MCF 10A (cell line): ENCODE measurements at regions not wholly inside any gene's neighbourhood (a gene's known extent, or its start where the extent isn't known, plus 50 kb on each side); places are given as distances from the start of the nearest gene placed in this dataset.

Experiments
- BruUV-seq: library from RNA; stranded (reverse); fragments of 400-500 nt; replicated peaks from 2 replicates; lab custom pipeline; 2021; lab: Mats Ljungman, UMichigan
- CTCF ChIA-PET: fragments of 300-600 bp; sonication (Branson Sonifier 250); formaldehyde crosslinking; extraction: SDS; loops from one replicate; lab custom pipeline; 2021; ENCODE audit warnings: antibody characterized with exemption, inconsistent platforms; lab: Yijun Ruan, JAX
- POLR2A ChIA-PET: fragments of 300-600, 350-650 bp; sonication (Branson Sonifier 250); formaldehyde crosslinking; extraction: SDS; loops from one replicate; lab custom pipeline; 2020; ENCODE audit warnings: antibody characterized with exemption, inconsistent platforms; lab: Yijun Ruan, JAX
- DNase-seq: peaks from one replicate; pipeline ENCODE4 v3.0.0-alpha.2; 2018; ENCODE audit not compliant: unreplicated experiment
- H3K27ac Mint-ChIP-seq: one replicate; pipeline ENCODE4 v1.8.0; 2022; ENCODE audit warnings: mild to moderate bottlenecking, low read depth, mixed read lengths; ENCODE audit not compliant: unreplicated experiment
- H3K27me3 Mint-ChIP-seq: one replicate; pipeline ENCODE4 v1.8.0; 2022; ENCODE audit warnings: mixed read lengths; ENCODE audit not compliant: insufficient read depth, unreplicated experiment
- H3K36me3 Mint-ChIP-seq: one replicate; pipeline ENCODE4 v1.8.0; 2022; ENCODE audit warnings: mild to moderate bottlenecking, moderate library complexity, mixed read lengths; ENCODE audit not compliant: insufficient read depth, unreplicated experiment
- H3K4me1 Mint-ChIP-seq: one replicate; pipeline ENCODE4 v1.8.0; 2022; ENCODE audit warnings: mixed read lengths; ENCODE audit not compliant: insufficient read depth, unreplicated experiment
- H3K4me3 Mint-ChIP-seq: one replicate; pipeline ENCODE4 v1.8.0; 2022; ENCODE audit warnings: mild to moderate bottlenecking, moderate library complexity, mixed read lengths; ENCODE audit not compliant: unreplicated experiment
- H3K9me3 Mint-ChIP-seq: one replicate; pipeline ENCODE4 v1.8.0; 2022; ENCODE audit warnings: mixed read lengths; ENCODE audit not compliant: unreplicated experiment
- intact Hi-C: fragments of 100-400 bp; cut with micrococcal nuclease; formaldehyde crosslinking; loops from 2 replicates; pipeline ENCODE4 v1.14.1; 2022
- TF ChIP-seq, protein P1 (sequence below): fragments of 200-600 bp; IDR thresholded peaks from one replicate; pipeline ENCODE4 v1.8.0; 2022; ENCODE audit warnings: antibody characterized with exemption, mild to moderate bottlenecking; ENCODE audit not compliant: unreplicated experiment

GRCh38 chr4:126435491-126435890, 1120.7 kb downstream of the FAT4 start:
- H3K9me3 Mint-ChIP-seq, result no peaks in the 10 kb centered on the region
- POLR2A ChIA-PET, result interaction anchor here (1.2 kb wide), 1 partner anchor 12 kb away, joined by 3 read pairs; no protein-coding TSS in a partner anchor
- no peak for DNase-seq

DNA sequence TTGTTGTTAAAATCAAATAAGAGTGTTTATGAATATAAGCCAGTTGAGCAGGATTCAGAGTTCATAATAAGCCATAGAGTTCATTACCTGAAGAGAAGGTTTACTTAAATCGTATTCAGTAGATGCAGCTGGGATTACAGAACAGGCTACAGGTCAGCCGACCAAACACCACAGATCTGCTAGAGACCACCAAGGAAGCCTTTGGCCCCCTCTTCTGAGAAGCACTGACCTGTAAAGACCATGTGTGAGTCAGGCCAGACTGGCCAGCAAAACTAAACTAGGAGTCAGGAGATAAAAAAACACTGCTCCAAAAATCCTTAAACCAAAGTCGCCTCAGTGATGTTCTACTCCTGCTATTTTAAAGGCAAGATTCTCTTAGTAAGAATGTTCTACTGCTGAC, 1125.5 kb downstream of the FAT4 start:
- Mint-ChIP-seq H3K4me3 (no peak overlapping the region), H3K27me3 (no peaks in the 10 kb centered on the region), H3K9me3 (no peaks in the 10 kb centered on the region), H3K4me1 (no peaks in the 10 kb centered on the region), H3K27ac (no peak overlapping the region), H3K36me3 (no peaks in the 10 kb centered on the region)
- CTCF ChIA-PET, result interaction anchor here (0.6 kb wide), 1 partner anchor 31 kb away, joined by 4 read pairs; no protein-coding TSS in a partner anchor
- no TSS peak for BruUV-seq
- POLR2A ChIA-PET, result no interaction called here
- intact Hi-C loops, result no loop called here
- DNase-seq, result no peak
- TF ChIP-seq, protein P1, sequence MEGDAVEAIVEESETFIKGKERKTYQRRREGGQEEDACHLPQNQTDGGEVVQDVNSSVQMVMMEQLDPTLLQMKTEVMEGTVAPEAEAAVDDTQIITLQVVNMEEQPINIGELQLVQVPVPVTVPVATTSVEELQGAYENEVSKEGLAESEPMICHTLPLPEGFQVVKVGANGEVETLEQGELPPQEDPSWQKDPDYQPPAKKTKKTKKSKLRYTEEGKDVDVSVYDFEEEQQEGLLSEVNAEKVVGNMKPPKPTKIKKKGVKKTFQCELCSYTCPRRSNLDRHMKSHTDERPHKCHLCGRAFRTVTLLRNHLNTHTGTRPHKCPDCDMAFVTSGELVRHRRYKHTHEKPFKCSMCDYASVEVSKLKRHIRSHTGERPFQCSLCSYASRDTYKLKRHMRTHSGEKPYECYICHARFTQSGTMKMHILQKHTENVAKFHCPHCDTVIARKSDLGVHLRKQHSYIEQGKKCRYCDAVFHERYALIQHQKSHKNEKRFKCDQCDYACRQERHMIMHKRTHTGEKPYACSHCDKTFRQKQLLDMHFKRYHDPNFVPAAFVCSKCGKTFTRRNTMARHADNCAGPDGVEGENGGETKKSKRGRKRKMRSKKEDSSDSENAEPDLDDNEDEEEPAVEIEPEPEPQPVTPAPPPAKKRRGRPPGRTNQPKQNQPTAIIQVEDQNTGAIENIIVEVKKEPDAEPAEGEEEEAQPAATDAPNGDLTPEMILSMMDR, result no peak

More at GRCh38 chr4:126435491-126435890, 1120.7 kb downstream of the FAT4 start:
- no peaks in the 10 kb centered on the region for H3K4me1 Mint-ChIP-seq
- TF ChIP-seq, protein P1, result no peak
- intact Hi-C loops, result no loop called here
- H3K27me3 Mint-ChIP-seq, result no peaks in the 10 kb centered on the region
- no peak overlapping the region for H3K4me3 Mint-ChIP-seq
- no TSS peak for BruUV-seq
- H3K27ac Mint-ChIP-seq, result no peak overlapping the region
- CTCF ChIA-PET, result no interaction called here
- H3K36me3 Mint-ChIP-seq, result no peaks in the 10 kb centered on the region

GRCh38 chr4:126441173-126442035, 1126.6 kb downstream of the FAT4 start:
- no TSS peak for BruUV-seq
- CTCF ChIA-PET, result no interaction called here
- H3K27me3 Mint-ChIP-seq, result no peaks in the 10 kb centered on the region
- no peaks in the 10 kb centered on the region for H3K9me3 Mint-ChIP-seq
- intact Hi-C loops, result no loop called here
- TF ChIP-seq, protein P1, result no peak
- POLR2A ChIA-PET, result interaction anchor here (0.7 kb wide), 1 partner anchor 121 kb away, joined by 4 read pairs; no protein-coding TSS in a partner anchor
- DNase-seq, result no peak
- H3K27ac Mint-ChIP-seq, result no peak overlapping the region
- no peaks in the 10 kb centered on the region for H3K4me1 Mint-ChIP-seq
- H3K36me3 Mint-ChIP-seq, result no peaks in the 10 kb centered on the region
- H3K4me3 Mint-ChIP-seq, result no peak overlapping the region

DNA sequence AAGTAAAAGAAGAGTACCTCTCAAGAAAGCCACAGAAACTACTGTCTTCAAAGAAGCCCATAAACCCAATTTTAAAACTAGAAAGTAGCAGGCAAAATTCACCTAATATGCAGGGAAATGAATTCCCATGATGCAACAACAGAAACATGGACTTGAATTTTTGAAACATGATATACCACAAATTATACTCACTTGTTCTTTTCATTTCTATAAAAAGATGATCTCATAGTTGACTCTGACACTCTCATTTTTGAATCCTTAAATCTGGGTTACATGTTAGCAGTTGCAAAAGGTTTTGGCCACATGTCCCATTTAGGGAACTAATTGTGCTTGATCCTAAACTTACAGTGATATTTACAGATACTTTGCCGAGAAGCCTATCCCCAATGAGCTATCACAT, 1130.8 kb downstream of the FAT4 start:
- no peaks in the 10 kb centered on the region for H3K9me3 Mint-ChIP-seq
- ChIA-PET CTCF (no interaction called here), POLR2A (no interaction called here)
- BruUV-seq, result no TSS peak
- no peaks in the 10 kb centered on the region for H3K36me3 Mint-ChIP-seq
- intact Hi-C loops, result no loop called here
- H3K4me3 Mint-ChIP-seq, result no peak overlapping the region
- DNase-seq, result no peak
- TF ChIP-seq, protein P1, result no peak
- H3K27ac Mint-ChIP-seq, result no peak overlapping the region
- no peaks in the 10 kb centered on the region for H3K27me3 Mint-ChIP-seq
- H3K4me1 Mint-ChIP-seq, result no peaks in the 10 kb centered on the region
